RPMI8226 (cell line): ENCODE measurements at regions not wholly inside any gene's neighbourhood (a gene's known extent, or its start where the extent isn't known, plus 50 kb on each side); places are given as distances from the start of the nearest gene placed in this dataset.

Experiments
- DNase-seq: peaks from one replicate; pipeline ENCODE4 v3.0.0-alpha.2; 2015

GRCh38 chr1:43065191-43065590 lies 106.5 kb upstream of the SLC2A1 start:
- no peak for DNase-seq

GRCh38 chr1:43063394-43064219 lies 104.9 kb upstream of the SLC2A1 start:
- DNase-seq, result no peak

- DNase-seq, result no peak
Measured at GRCh38 chr1:43062527-43063095, 103.9 kb upstream of the SLC2A1 start.

- DNase-seq, result no peak
Measured at GRCh38 chr1:43061757-43062156, 103.1 kb upstream of the SLC2A1 start.

DNA sequence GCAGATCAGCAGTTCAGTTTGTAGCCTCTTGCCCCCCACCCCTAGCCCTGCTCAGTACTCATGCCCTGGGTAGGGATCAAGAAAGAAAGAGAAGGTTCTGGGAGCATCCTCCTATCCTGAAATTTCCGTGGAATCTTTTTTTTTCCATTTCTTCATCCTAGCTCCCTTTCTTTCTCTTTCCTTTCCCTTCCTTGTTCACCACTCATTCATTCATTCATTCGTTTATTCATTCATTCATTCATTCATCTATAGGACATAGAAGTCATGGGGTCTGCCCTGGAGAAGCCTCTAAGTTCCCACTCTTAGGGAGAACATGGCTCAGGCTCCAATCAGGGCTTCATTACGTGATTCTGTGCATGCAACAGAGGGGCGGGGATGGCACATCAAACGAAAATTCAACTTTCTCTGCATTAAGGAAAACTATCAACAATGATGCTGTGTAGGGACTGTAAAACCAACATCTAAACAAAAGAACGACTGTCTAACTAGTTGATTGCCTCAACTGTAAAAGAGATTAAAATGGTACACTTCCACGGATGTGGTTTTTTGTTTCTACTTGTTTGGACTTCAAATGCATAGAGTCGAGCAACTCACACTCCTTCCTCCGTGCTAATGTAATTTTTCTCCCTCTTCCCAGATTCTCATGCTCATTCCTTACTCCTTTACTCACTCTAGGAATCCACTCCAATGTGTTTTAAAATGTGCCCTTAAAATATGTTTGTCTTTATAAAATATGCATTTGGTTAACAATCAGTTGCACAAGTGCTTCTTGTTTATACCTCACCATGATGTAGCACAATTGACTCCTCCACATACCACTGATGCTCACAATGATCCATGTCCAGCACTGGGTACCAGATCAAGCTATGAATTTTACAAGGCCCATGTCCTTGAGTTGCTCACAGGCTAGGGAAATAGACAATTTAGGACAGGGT lies 101.2 kb upstream of the SLC2A1 start:
- DNase-seq, result no peak

DNA sequence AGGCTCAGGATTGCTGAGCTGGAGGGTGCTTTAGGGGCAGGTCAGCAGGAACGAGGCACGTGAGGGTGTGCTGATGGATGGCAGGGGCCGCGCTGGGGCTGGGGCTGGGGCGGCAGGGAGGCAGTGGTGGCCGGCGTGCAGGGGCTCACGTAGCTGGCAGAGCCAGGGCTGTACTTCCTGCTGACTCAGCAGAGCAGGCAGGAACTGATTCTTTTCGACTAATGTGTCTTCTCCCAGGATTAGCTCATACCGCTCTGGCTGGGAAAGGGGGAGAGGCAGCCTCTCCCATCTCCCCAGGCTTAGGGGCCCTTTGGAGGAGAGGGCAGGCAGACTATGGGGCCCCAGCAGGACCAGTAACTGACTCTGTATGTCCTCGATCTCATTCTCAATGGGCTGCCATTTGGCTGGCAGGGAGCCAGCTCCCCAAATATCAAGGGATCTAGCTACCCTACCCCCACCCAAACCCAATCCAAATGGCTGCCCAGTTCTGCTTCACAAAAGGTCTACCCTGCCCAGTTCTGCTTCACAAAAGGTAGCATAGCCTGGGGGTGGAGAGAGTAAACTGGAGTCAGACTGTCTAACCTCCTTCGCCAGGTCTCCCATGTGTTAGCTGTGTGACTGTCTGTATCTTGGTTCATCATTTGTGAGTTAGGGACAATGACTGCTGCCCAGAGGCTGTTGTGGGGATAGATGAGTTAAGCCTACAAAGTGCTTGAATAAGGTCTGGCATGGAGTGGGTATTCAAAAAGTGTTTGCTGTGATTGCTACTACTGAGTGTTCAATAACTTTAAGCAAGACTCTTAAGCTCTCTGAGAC lies 100.1 kb upstream of the SLC2A1 start:
- peak; percentile 60 for DNase-seq

GRCh38 chr1:43058056-43058455 lies 99.4 kb upstream of the SLC2A1 start:
- DNase-seq, result no peak

DNA sequence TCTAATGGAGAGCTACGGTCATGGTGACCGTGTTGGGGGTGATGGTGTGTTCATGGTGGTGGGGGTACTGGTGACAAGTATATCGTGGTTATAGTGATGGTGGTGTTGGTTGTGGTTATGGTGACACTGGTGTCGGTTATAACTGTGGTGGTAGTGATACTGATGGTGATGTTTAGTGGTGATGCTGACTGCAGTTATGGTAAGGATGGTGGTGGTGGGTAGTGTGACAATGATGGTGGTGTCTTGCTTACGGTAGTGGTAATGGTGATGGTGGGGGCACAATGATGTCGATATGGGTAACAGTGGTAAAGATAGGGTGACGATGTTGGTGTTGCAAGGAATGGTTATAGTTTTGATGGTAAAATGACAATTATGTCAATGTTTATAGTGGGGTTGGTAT lies 98.9 kb upstream of the SLC2A1 start:
- no peak for DNase-seq

DNA sequence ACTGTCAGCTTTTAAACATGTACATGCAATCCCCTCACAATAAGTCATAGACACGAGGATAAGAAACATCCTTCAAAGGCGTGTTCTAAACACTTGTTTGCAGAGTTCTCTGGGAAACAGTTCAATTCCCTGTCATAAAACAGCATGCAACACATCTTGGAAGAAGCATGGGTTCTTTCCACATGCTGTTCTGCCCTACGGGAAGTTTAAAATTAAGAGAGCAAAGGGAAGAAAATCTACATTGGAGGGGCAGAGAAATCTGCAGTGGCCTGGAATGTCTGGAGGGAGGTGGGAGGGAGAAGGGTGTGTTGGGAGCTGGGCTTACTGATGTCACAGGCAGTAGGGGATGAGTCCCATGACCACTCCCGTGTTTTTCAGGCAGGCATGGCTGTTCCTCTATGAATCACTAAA lies 98.3 kb upstream of the SLC2A1 start:
- DNase-seq, result no peak

- no peak for DNase-seq
Measured at GRCh38 chr1:43056460-43056859, 97.8 kb upstream of the SLC2A1 start.

- DNase-seq, result no peak
Measured at GRCh38 chr1:43054961-43055360, 96.3 kb upstream of the SLC2A1 start.

DNA sequence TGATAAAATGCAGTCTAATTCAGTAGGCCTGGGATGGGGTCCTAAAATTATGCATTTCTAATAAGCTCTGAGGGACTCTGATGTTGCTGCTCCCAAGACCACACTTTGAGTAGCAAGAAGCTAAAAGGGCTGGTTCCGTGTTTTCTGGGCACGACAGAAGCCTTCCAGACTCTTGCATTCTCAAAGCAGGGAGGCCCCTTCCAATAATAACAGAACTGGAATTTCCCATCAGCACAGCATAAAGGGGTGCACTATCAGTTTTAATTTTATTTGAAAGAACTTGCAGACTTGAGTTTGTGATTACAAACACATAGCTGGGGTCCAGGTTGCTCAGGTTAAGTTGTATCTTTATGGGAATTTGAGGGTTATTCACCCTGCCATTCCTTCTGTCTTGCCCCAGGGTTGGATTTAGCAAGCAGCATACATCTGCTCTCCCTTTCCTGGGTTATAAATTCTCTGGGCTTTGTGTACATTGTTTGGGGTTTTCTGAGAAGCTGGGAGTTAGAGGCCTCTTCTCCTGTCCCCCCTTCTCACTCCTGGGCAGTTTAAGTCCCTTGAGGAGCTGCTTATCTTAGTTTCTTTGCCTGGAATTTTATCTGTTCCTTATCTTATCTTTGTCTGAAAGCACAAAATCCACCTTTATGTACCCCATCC lies 94.2 kb upstream of the SLC2A1 start:
- DNase-seq, result no peak

GRCh38 chr1:43052322-43052721 lies 93.7 kb upstream of the SLC2A1 start:
- DNase-seq, result no peak

GRCh38 chr1:43049481-43049880 lies 90.8 kb upstream of the SLC2A1 start:
- no peak for DNase-seq

- DNase-seq, result no peak
Measured at GRCh38 chr1:43048601-43049011, 89.9 kb upstream of the SLC2A1 start.

GRCh38 chr1:43047135-43047534 lies 88.5 kb upstream of the SLC2A1 start:
- DNase-seq, result no peak

DNA sequence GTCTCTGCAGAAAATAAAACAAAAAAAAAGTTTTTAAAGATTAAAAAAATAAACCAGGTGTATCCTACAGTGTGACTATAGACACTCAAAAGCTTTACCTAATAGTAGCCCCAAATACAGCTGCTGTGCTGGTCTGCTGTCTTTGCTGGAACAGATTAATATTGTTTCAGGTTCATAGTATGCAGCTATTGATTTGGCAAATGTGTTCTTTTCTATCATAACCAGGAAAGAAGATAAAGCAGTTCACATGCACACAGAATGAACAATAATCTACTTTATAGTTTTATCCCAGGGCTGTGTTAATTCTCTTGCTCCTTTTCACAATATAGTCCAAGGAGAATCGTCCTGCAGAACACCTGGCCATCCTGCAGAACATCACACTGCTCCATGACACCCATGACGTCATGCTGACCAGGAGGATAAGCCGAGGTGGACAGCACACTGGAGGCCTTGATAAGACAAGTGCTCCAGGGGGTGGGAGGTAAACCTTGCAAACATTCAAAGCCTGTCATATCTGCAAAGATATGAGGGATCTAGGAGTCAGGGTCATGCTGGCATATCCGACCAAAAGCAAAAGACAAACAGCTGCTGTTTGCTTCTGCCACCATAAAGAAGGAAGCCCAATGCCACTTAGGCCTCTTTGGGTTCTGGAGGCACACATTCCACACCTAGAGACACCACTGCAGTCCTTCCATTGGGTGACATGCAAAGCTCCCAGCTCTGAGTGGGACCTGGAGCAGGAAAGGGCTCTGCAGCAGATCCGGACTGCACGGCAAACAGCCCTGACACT lies 86.1 kb upstream of the SLC2A1 start:
- DNase-seq, result no peak

- no peak for DNase-seq
Measured at GRCh38 chr1:43043695-43044094, 85.0 kb upstream of the SLC2A1 start.

- DNase-seq, result no peak
Measured at GRCh38 chr1:43042773-43043457, 84.2 kb upstream of the SLC2A1 start.

- DNase-seq, result no peak
Measured at GRCh38 chr1:43042127-43042526, 83.5 kb upstream of the SLC2A1 start.

DNA sequence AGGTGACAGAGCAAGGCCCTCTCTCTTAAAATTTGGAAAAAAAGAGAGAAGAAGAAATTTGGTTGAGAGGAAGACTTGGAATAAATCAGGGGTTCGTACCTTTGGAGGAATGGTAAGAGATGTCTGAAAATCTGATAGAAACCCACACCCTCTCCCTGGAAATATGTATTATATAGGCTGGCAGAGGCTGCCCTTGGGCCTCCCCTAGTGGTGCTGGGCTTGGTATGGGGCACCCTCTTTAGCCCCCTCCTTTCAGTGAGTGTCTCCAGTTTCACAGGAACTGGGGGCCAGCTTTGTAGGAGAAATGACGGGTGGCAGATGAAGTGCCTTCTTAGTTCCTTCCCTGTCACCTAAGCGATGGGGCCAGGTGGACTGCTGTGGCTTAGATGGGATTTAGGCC lies 82.9 kb upstream of the SLC2A1 start:
- DNase-seq, result no peak
